ENCODE measurements at regions not wholly inside any gene's neighbourhood (a gene's known extent, or its start where the extent isn't known, plus 50 kb on each side); places are given as distances from the start of the nearest gene placed in this dataset.

DNA sequence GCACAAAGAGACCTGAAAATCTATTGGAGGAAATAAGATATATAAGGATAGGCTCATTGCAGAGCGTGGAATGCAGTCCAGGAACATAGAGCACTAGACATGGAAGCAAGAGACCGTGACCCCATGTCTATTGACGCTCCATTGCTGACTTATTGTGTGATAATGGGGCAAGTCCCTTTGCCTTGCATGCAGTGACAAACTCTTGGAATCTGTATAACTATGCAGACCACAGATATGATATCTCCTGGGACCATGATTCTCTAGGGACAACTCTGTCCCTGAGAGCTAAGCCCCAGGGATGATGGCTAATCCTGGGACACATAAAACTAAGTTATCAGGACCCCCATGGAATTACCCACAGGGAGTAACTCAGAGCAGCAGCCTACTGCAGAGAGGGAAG, 73.1 kb upstream of the PRDX6 start:
- TF ChIP-seq RFX5 (IDR thresholded peaks at IDR 0.05; ENCODE audit: low read depth, low read length): no peak
- TF ChIP-seq MAFK (IDR thresholded peaks at IDR 0.05; ENCODE audit: low read depth, low read length): no peak
- TF ChIP-seq FOS (IDR thresholded peaks at IDR 0.05; ENCODE audit: low read depth, low read length): no peak
- TF ChIP-seq, protein P1, sequence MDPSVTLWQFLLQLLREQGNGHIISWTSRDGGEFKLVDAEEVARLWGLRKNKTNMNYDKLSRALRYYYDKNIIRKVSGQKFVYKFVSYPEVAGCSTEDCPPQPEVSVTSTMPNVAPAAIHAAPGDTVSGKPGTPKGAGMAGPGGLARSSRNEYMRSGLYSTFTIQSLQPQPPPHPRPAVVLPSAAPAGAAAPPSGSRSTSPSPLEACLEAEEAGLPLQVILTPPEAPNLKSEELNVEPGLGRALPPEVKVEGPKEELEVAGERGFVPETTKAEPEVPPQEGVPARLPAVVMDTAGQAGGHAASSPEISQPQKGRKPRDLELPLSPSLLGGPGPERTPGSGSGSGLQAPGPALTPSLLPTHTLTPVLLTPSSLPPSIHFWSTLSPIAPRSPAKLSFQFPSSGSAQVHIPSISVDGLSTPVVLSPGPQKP (IDR thresholded peaks at IDR 0.05; ENCODE audit: borderline replicate concordance, low read depth, low read length): no peak
- TF ChIP-seq RCOR1 (IDR thresholded peaks at IDR 0.05; ENCODE audit: insufficient replicate concordance, low read length): no peak
- TF ChIP-seq CHD1 (IDR thresholded peaks at IDR 0.05; ENCODE audit: low read depth, low read length): no peak
- TF ChIP-seq SMC3 (IDR thresholded peaks at IDR 0.05; ENCODE audit: low read depth, low read length): no peak
- TF ChIP-seq MXI1 (IDR thresholded peaks at IDR 0.05; ENCODE audit: borderline replicate concordance, low read depth, low read length): no peak
- TF ChIP-seq MAZ (IDR thresholded peaks at IDR 0.05; ENCODE audit: borderline replicate concordance, low read depth, low read length): no peak
- TF ChIP-seq NFE2L2 (IDR thresholded peaks at IDR 0.05; ENCODE audit: low read depth, low read length): no peak
- no peak for TF ChIP-seq POLR2A (IDR thresholded peaks at IDR 0.05; ENCODE audit: low read depth, low read length)
- no peak for TF ChIP-seq RAD21 (IDR thresholded peaks at IDR 0.05; ENCODE audit: low read length)
- TF ChIP-seq CEBPB (IDR thresholded peaks at IDR 0.05; ENCODE audit: low read depth, low read length): no peak
- no peak for TF ChIP-seq BHLHE40 (IDR thresholded peaks at IDR 0.05; ENCODE audit: low read depth, low read length)
- TF ChIP-seq, protein P2, sequence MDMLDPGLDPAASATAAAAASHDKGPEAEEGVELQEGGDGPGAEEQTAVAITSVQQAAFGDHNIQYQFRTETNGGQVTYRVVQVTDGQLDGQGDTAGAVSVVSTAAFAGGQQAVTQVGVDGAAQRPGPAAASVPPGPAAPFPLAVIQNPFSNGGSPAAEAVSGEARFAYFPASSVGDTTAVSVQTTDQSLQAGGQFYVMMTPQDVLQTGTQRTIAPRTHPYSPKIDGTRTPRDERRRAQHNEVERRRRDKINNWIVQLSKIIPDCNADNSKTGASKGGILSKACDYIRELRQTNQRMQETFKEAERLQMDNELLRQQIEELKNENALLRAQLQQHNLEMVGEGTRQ (IDR thresholded peaks at IDR 0.05; ENCODE audit: low read depth, low read length): no peak
- TF ChIP-seq, protein P3, sequence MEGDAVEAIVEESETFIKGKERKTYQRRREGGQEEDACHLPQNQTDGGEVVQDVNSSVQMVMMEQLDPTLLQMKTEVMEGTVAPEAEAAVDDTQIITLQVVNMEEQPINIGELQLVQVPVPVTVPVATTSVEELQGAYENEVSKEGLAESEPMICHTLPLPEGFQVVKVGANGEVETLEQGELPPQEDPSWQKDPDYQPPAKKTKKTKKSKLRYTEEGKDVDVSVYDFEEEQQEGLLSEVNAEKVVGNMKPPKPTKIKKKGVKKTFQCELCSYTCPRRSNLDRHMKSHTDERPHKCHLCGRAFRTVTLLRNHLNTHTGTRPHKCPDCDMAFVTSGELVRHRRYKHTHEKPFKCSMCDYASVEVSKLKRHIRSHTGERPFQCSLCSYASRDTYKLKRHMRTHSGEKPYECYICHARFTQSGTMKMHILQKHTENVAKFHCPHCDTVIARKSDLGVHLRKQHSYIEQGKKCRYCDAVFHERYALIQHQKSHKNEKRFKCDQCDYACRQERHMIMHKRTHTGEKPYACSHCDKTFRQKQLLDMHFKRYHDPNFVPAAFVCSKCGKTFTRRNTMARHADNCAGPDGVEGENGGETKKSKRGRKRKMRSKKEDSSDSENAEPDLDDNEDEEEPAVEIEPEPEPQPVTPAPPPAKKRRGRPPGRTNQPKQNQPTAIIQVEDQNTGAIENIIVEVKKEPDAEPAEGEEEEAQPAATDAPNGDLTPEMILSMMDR (conservative IDR thresholded peaks at IDR 0.05; ENCODE audit: low read depth, low read length): no peak
- no peak overlapping the region for H2BK20ac ChIP-seq (ENCODE audit: low read depth, low read length)
- H2BK15ac ChIP-seq (ENCODE audit: low read depth, low read length): no peak overlapping the region
- H4K5ac ChIP-seq (ENCODE audit: low read depth, low read length): no peak overlapping the region
- in situ Hi-C loops (cut with MboI; ENCODE audit: low sequenced_read_pairs) (no loop called here), dilution Hi-C loops (cut with HindIII; ENCODE audit: low sequenced_read_pairs, unreplicated experiment) (no loop called here), intact Hi-C loops (cut with micrococcal nuclease) (loop anchor here (10.0 kb wide), 2 partner anchors 139 to 499 kb away; no protein-coding TSS in a partner anchor)
- no peak overlapping the region for H3K9ac ChIP-seq (ENCODE audit: low read depth, low read length)
- no peak overlapping the region for H3K4me3 ChIP-seq (ENCODE audit: insufficient read depth, low read depth, low read length)
- H4K20me1 ChIP-seq (ENCODE audit: insufficient read depth, low read length): no peaks in the 10 kb centered on the region
- no peak overlapping the region for H3K18ac ChIP-seq (ENCODE audit: low read depth, low read length)
- ChIA-PET CTCF (no interaction called here), POLR2A (ENCODE audit: unreplicated experiment) (no interaction called here)
- H3K23ac ChIP-seq (ENCODE audit: low read depth, low read length): no peak overlapping the region
- no peak overlapping the region for H4K8ac ChIP-seq (ENCODE audit: low read depth in 2 of 2, low read length in 2 of 2)
- no TSS peak for BruUV-seq (replicated peaks)
- no peaks in the 10 kb centered on the region for H3K27me3 ChIP-seq (ENCODE audit: control insufficient read depth, insufficient read depth, low read length)
- H3K4me1 ChIP-seq (ENCODE audit: control insufficient read depth, insufficient read depth, low read length): 0 out of 2 replicates have a peak, but pooled peaks cover 2% of the 10 kb centered on the region
- DNase-seq (no peak), ATAC-seq (ENCODE audit: low read depth) (no peak)
- no peak overlapping the region for H4K91ac ChIP-seq (ENCODE audit: insufficient read depth, low read depth, low read length)
- no peak overlapping the region for H2AK9ac ChIP-seq (replicated peaks; ENCODE audit: low read depth, low read length, poor library complexity)
- no peaks in the 10 kb centered on the region for H3K36me3 ChIP-seq (ENCODE audit: control insufficient read depth, insufficient read depth, low read length)
- no peak overlapping the region for H3K27ac ChIP-seq (ENCODE audit: insufficient read depth, low read length)
- no peak overlapping the region for H3K4ac ChIP-seq (ENCODE audit: low read depth, low read length)
- H2AK5ac ChIP-seq (ENCODE audit: low read depth, low read length): no peak overlapping the region
- no peak overlapping the region for H2BK120ac ChIP-seq (ENCODE audit: low read depth, low read length)
- H3K9me3 ChIP-seq (ENCODE audit: control insufficient read depth, insufficient read depth, low read length): no peaks in the 10 kb centered on the region
- H3K14ac ChIP-seq (replicated peaks; ENCODE audit: low read depth, low read length): no peak overlapping the region
- H2BK5ac ChIP-seq (ENCODE audit: low read depth, low read length, poor library complexity, severe bottlenecking): no peak overlapping the region
- H3K4me2 ChIP-seq (ENCODE audit: low read depth, low read length): no peak overlapping the region
- H3K9me1 ChIP-seq (ENCODE audit: insufficient read depth, low read length): peaks cover under 1% of the 10 kb centered on the region; the same call in 1 of the 2 replicates
- WGBS, 2 experiments (ENCODE audit: extremely low coverage in 2 of 2, insufficient read length in 1 of 2): no CpG with 5 or more reads among the region's 3 CpGs
- H3K56ac ChIP-seq (ENCODE audit: extremely low read depth, insufficient read depth, low read length): no peak overlapping the region
- no peaks in the 10 kb centered on the region for H3K79me1 ChIP-seq (ENCODE audit: low read depth in 1 of 2, low read length in 2 of 2)
- H2AFZ ChIP-seq (replicated peaks; ENCODE audit: low read length, poor library complexity): no peak overlapping the region

All from IMR-90 (cell line).